SK-N-SH treated with all-trans-retinoic acid at 6 μM for 48 hours (cell line): ENCODE measurements at regions not wholly inside any gene's neighbourhood (a gene's known extent, or its start where the extent isn't known, plus 50 kb on each side); places are given as distances from the start of the nearest gene placed in this dataset.

Source experiments
- CSDC2 ChIP-seq: fragments of 250-450 bp; sonication (Bioruptor Pico); IDR thresholded peaks from 2 replicates; pipeline ENCODE4 v1.5.0; 2020; ENCODE audit warnings: mild to moderate bottlenecking, moderate library complexity
- RARB ChIP-seq: fragments of 250-450 bp; sonication (Bioruptor Pico); IDR thresholded peaks from 2 replicates; pipeline ENCODE4 v1.8.0; 2021; ENCODE audit warnings: mild to moderate bottlenecking, moderate library complexity
- ZFP30 ChIP-seq: fragments of 450-650 bp; formaldehyde crosslinking; IDR thresholded peaks from 2 replicates; pipeline ENCODE4 v1.5.0; 2022; ENCODE audit warnings: mild to moderate bottlenecking, moderate library complexity

DNA sequence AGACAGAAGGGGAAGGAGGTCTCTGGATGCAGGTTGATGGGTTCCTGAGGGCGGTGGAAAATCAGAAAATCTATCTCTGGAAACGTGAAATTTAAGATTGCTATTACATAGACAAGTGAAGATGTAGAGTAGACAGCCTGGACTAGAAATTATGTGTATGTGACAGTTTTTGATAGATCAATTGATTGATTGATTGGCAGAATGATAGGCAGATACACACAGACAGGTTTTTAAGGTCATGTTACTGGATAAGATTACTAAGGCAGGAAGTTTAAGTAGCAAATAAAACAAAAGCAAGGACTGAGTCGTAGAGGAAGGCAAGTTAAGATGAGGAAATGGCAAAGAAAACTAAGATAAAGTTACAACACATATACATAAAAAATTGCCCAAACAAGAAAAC, 124.7 kb downstream of the RGS21 start:
- TF ChIP-seq CSDC2 (CRISPR knock-in tag) (no peak), ZFP30 (CRISPR knock-in tag) (no peak), RARB (CRISPR knock-in tag) (no peak)
